DND-41 (cell line): ENCODE measurements at regions not wholly inside any gene's neighbourhood (a gene's known extent, or its start where the extent isn't known, plus 50 kb on each side); places are given as distances from the start of the nearest gene placed in this dataset.

Experiments
- ATAC-seq: fragments of 200-7000 bp; cut with Tn5 transposase; 3 replicates; pipeline ENCODE4 v1.9.1; 2021; ENCODE audit warnings: low read depth; ENCODE audit not compliant: insufficient read depth
- DNase-seq: peaks from one replicate; pipeline ENCODE4 v3.0.0-alpha.2; 2020
- H2AFZ ChIP-seq: 2 replicates; pipeline ENCODE4 v1.6.0; 2012; ENCODE audit warnings: low read depth, low read length
- H3K27ac ChIP-seq: 2 replicates; pipeline ENCODE4 v1.5.1; 2012; ENCODE audit warnings: low read length, inconsistent platforms
- H3K27me3 ChIP-seq: fragments of 200-600 bp; sonication (generic); 2 replicates; pipeline ENCODE4 v1.6.0; 2012; ENCODE audit warnings: low read length, mild to moderate bottlenecking, inconsistent platforms; ENCODE audit not compliant: insufficient read depth, poor library complexity
- H3K36me3 ChIP-seq: 2 replicates; pipeline ENCODE4 v1.5.1; 2012; ENCODE audit warnings: low read length, inconsistent platforms; ENCODE audit not compliant: insufficient read depth
- H3K4me1 ChIP-seq: 2 replicates; pipeline ENCODE4 v1.5.1; 2012; ENCODE audit warnings: mild to moderate bottlenecking, low read length; ENCODE audit not compliant: insufficient read depth
- H3K4me2 ChIP-seq: 2 replicates; pipeline ENCODE4 v1.6.0; 2012; ENCODE audit warnings: mild to moderate bottlenecking, moderate library complexity, low read length, inconsistent platforms; ENCODE audit not compliant: insufficient read depth
- H3K4me3 ChIP-seq, 2 experiments: fragments of 200-600 bp in 1 of 2; shearing (Covaris generic) in 1 of 2; 2 replicates each; pipeline ENCODE4 v1.5.1; 2012 to 2016; ENCODE audit warnings: inconsistent platforms in 2 of 2, low read length in 2 of 2, mild to moderate bottlenecking in 2 of 2, low read depth in 1 of 2, moderate library complexity in 1 of 2
- H3K79me2 ChIP-seq: 2 replicates; pipeline ENCODE4 v1.6.0; 2012; ENCODE audit warnings: low read length, inconsistent platforms; ENCODE audit not compliant: insufficient read depth
- H3K9ac ChIP-seq: 2 replicates; pipeline ENCODE4 v1.6.0; 2012; ENCODE audit warnings: low read depth, mild to moderate bottlenecking, inconsistent platforms, low read length, moderate library complexity
- H3K9me3 ChIP-seq: 2 replicates; pipeline ENCODE4 v1.5.1; 2012; ENCODE audit warnings: low read length, moderate library complexity, mild to moderate bottlenecking, inconsistent platforms; ENCODE audit not compliant: insufficient read depth, severe bottlenecking
- H4K20me1 ChIP-seq: 2 replicates; pipeline ENCODE4 v1.6.0; 2012; ENCODE audit warnings: low read length; ENCODE audit not compliant: insufficient read depth
- CTCF ChIP-seq: IDR thresholded peaks from 2 replicates; pipeline ENCODE4 v1.5.1; 2012; ENCODE audit warnings: borderline replicate concordance, low read length, moderate library complexity, mild to moderate bottlenecking; ENCODE audit not compliant: poor library complexity, severe bottlenecking; ENCODE audit errors: extremely low read depth
- EZH2 ChIP-seq: IDR thresholded peaks from 3 replicates; pipeline ENCODE4 v1.6.1; 2012; ENCODE audit warnings: borderline replicate concordance, low read depth, mild to moderate bottlenecking, moderate library complexity, low read length, inconsistent platforms; ENCODE audit not compliant: severe bottlenecking

- H3K4me1 ChIP-seq, result no peaks in the 10 kb centered on the region
- no peak overlapping the region for H3K27ac ChIP-seq
- H3K36me3 ChIP-seq, result no peaks in the 10 kb centered on the region
- no peak for DNase-seq
- H3K9ac ChIP-seq, result no peak overlapping the region
- TF ChIP-seq EZH2 (no peak), CTCF (no peak)
- no peaks in the 10 kb centered on the region for H3K79me2 ChIP-seq
- ATAC-seq, result no peak
- no peak overlapping the region for H2AFZ ChIP-seq
- H3K4me3 ChIP-seq, result no peak overlapping the region
- no peaks in the 10 kb centered on the region for H4K20me1 ChIP-seq
- no peak overlapping the region for H3K4me2 ChIP-seq
- no peaks in the 10 kb centered on the region for H3K9me3 ChIP-seq
- H3K27me3 ChIP-seq, result no peaks in the 10 kb centered on the region
Observed at GRCh38 chr4:60116592-60116991, 1083.5 kb upstream of the ADGRL3 start.

- Histone ChIP-seq H2AFZ (no peak overlapping the region), H3K9me3 (no peaks in the 10 kb centered on the region), H3K9ac (no peak overlapping the region), H3K27ac (no peak overlapping the region), H3K4me3 (no peak overlapping the region), H3K27me3 (no peaks in the 10 kb centered on the region), H3K4me2 (no peak overlapping the region), H3K36me3 (no peaks in the 10 kb centered on the region), H3K79me2 (no peaks in the 10 kb centered on the region), H3K4me1 (no peaks in the 10 kb centered on the region), H4K20me1 (no peaks in the 10 kb centered on the region)
- TF ChIP-seq EZH2 (no peak), CTCF (no peak)
- no peak for DNase-seq
- no peak for ATAC-seq
Observed at GRCh38 chr4:60117726-60118323, 1082.3 kb upstream of the ADGRL3 start.

- no peaks in the 10 kb centered on the region for H4K20me1 ChIP-seq
- DNase-seq, result no peak
- no peak overlapping the region for H3K9ac ChIP-seq
- no peak overlapping the region for H2AFZ ChIP-seq
- no peak for ATAC-seq
- no peaks in the 10 kb centered on the region for H3K4me1 ChIP-seq
- no peak overlapping the region for H3K4me2 ChIP-seq
- TF ChIP-seq EZH2 (no peak), CTCF (no peak)
- no peaks in the 10 kb centered on the region for H3K79me2 ChIP-seq
- H3K27me3 ChIP-seq, result no peaks in the 10 kb centered on the region
- no peaks in the 10 kb centered on the region for H3K36me3 ChIP-seq
- H3K4me3 ChIP-seq, result no peak overlapping the region
- no peaks in the 10 kb centered on the region for H3K9me3 ChIP-seq
- H3K27ac ChIP-seq, result no peak overlapping the region
Observed at GRCh38 chr4:60122820-60123219, 1077.3 kb upstream of the ADGRL3 start.

- Histone ChIP-seq H3K4me1 (no peaks in the 10 kb centered on the region), H3K79me2 (no peaks in the 10 kb centered on the region), H2AFZ (no peak overlapping the region), H3K4me2 (no peak overlapping the region), H3K9me3 (no peaks in the 10 kb centered on the region), H4K20me1 (no peaks in the 10 kb centered on the region), H3K27ac (no peak overlapping the region), H3K4me3 (no peak overlapping the region), H3K36me3 (no peaks in the 10 kb centered on the region), H3K9ac (no peak overlapping the region), H3K27me3 (no peaks in the 10 kb centered on the region)
- TF ChIP-seq EZH2 (no peak), CTCF (no peak)
- DNase-seq (no peak), ATAC-seq (no peak)
Observed at GRCh38 chr4:60128888-60129287, 1071.2 kb upstream of the ADGRL3 start.
